GM12878 (cell line): ENCODE measurements at regions not wholly inside any gene's neighbourhood (a gene's known extent, or its start where the extent isn't known, plus 50 kb on each side); places are given as distances from the start of the nearest gene placed in this dataset.

Experiments used
- ATAC-seq: fragments of 200-7000 bp; cut with Tn5 transposase; 3 replicates; pipeline ENCODE4 v1.9.1; 2020; ENCODE audit warnings: mild to moderate bottlenecking, moderate library complexity
- BruUV-seq: library from RNA; stranded (reverse); fragments of 400-500 nt; replicated peaks from 2 replicates; lab custom pipeline; 2021; lab: Mats Ljungman, UMichigan
- CTCF ChIA-PET: fragments of 300-600 bp; sonication (Branson Sonifier 250); formaldehyde crosslinking; extraction: SDS; loops from one replicate; lab custom pipeline; 2021; ENCODE audit warnings: inconsistent platforms; lab: Yijun Ruan, JAX
- POLR2A ChIA-PET: fragments of 350-600 bp; formaldehyde crosslinking; extraction: SDS; loops from one replicate; lab custom pipeline; 2021; ENCODE audit warnings: inconsistent platforms; lab: Charles Lee
- RAD21 ChIA-PET: fragments of 300-600 bp; sonication (Branson Sonifier 250); formaldehyde crosslinking; loops from one replicate; lab custom pipeline; 2023; ENCODE audit warnings: antibody characterized with exemption; ENCODE audit not compliant: unreplicated experiment; lab: Charles Lee
- SMC1A ChIA-PET: fragments of 300-600 bp; sonication (Branson Sonifier 250); formaldehyde crosslinking; loops from one replicate; lab custom pipeline; 2023; ENCODE audit not compliant: unreplicated experiment, uncharacterized antibody; lab: Charles Lee
- DNase-seq: peaks from one replicate; pipeline ENCODE4 v3.0.0-alpha.2; 2011; ENCODE audit warnings: low read depth, low spot score
- FAIRE-seq: peaks from 3 replicates; lab custom pipeline; 2011; peaks lifted over from hg19 to GRCh38; lab: Jason Lieb, UNC
- H2AFZ ChIP-seq: 2 replicates; pipeline ENCODE4 v1.6.0; 2011; ENCODE audit warnings: low read depth, low read length, control low read depth; ENCODE audit not compliant: control insufficient read depth
- H3K27ac ChIP-seq: 2 replicates; pipeline ENCODE4 v1.5.1; 2011; ENCODE audit warnings: control low read depth; ENCODE audit not compliant: control insufficient read depth, insufficient read depth
- H3K27me3 ChIP-seq, 2 experiments: replicated peaks in 1 of 2; 2 replicates each; pipeline versions ENCODE4 v1.6.0 to v1.6.1; 2011; ENCODE audit warnings: low read length in 1 of 2; ENCODE audit not compliant: control insufficient read depth in 2 of 2, insufficient read depth in 2 of 2
- H3K36me3 ChIP-seq, 2 experiments: 2 replicates each; pipeline ENCODE4 v1.5.1; 2011; ENCODE audit warnings: low read length in 1 of 2; ENCODE audit not compliant: control insufficient read depth in 2 of 2, insufficient read depth in 2 of 2
- H3K4me1 ChIP-seq: 2 replicates; pipeline ENCODE4 v1.6.1; 2011; ENCODE audit warnings: mild to moderate bottlenecking, low read length, moderate library complexity, mixed read lengths; ENCODE audit not compliant: control insufficient read depth, insufficient read depth
- H3K4me2 ChIP-seq: 2 replicates; pipeline ENCODE4 v1.6.0; 2011; ENCODE audit warnings: control low read depth; ENCODE audit not compliant: control insufficient read depth, insufficient read depth
- H3K4me3 ChIP-seq: fragments of 200-600 bp; sonication (generic); 2 replicates; pipeline ENCODE4 v1.5.1; 2016
- H3K79me2 ChIP-seq: 2 replicates; pipeline ENCODE4 v1.6.0; 2011; ENCODE audit warnings: low read length; ENCODE audit not compliant: control insufficient read depth, insufficient read depth
- H3K9ac ChIP-seq: 2 replicates; pipeline ENCODE4 v1.8.0; 2011; ENCODE audit warnings: low read length, control low read depth, mixed read lengths; ENCODE audit not compliant: control insufficient read depth, insufficient read depth
- H3K9me3 ChIP-seq: replicated peaks from 3 replicates; pipeline ENCODE4 v1.5.1; 2011; ENCODE audit warnings: mild to moderate bottlenecking, low read length; ENCODE audit not compliant: control insufficient read depth, insufficient read depth
- H4K20me1 ChIP-seq: 2 replicates; pipeline ENCODE4 v1.6.0; 2011; ENCODE audit not compliant: control insufficient read depth, insufficient read depth
- BACH1 ChIP-seq: fragments of 450-650 bp; IDR thresholded peaks from 2 replicates; pipeline ENCODE4 v1.6.1; 2017; ENCODE audit warnings: mild to moderate bottlenecking, borderline replicate concordance
- BCL11A ChIP-seq: IDR thresholded peaks from 2 replicates; pipeline ENCODE4 v1.6.1; 2011; ENCODE audit warnings: low read depth, low read length
- CHD4 ChIP-seq: fragments of 200-600 bp; sonication (generic); IDR thresholded peaks from 2 replicates; pipeline ENCODE4 v1.6.1; 2016; ENCODE audit warnings: mild to moderate bottlenecking
- HDAC2 ChIP-seq: fragments of 200-600 bp; sonication (generic); IDR thresholded peaks from 2 replicates; pipeline ENCODE4 v1.6.1; 2017
- HDAC6 ChIP-seq: fragments of 200-600 bp; sonication (generic); IDR thresholded peaks from one replicate; pipeline ENCODE4 v1.8.0; 2017; ENCODE audit warnings: antibody characterized with exemption; ENCODE audit not compliant: unreplicated experiment
- LARP7 ChIP-seq: fragments of 450-650 bp; IDR thresholded peaks from 2 replicates; pipeline ENCODE4 v1.6.1; 2017; ENCODE audit warnings: mild to moderate bottlenecking
- NFIC ChIP-seq: IDR thresholded peaks from 2 replicates; pipeline ENCODE4 v1.6.1; 2012; ENCODE audit warnings: low read depth, mild to moderate bottlenecking, inconsistent platforms, low read length, moderate library complexity
- NFXL1 ChIP-seq: fragments of 450-650 bp; IDR thresholded peaks from 2 replicates; pipeline ENCODE4 v1.6.1; 2017; ENCODE audit warnings: antibody characterized with exemption, mild to moderate bottlenecking, borderline replicate concordance
- NR2F1 ChIP-seq: fragments of 450-650 bp; conservative IDR thresholded peaks from 2 replicates; pipeline ENCODE4 v1.6.1; 2017; ENCODE audit warnings: mild to moderate bottlenecking
- RELB ChIP-seq: fragments of 450-650 bp; IDR thresholded peaks from 2 replicates; pipeline ENCODE4 v1.6.1; 2017; ENCODE audit warnings: low read depth, mild to moderate bottlenecking, moderate library complexity
- SREBF1 ChIP-seq: IDR thresholded peaks from 2 replicates; pipeline ENCODE4 v1.6.1; 2012; ENCODE audit warnings: mild to moderate bottlenecking, low read length
- TCF12 ChIP-seq: IDR thresholded peaks from 2 replicates; pipeline ENCODE4 v1.6.1; 2011; ENCODE audit warnings: low read depth, mild to moderate bottlenecking, low read length
- WRNIP1 ChIP-seq: IDR thresholded peaks from 2 replicates; pipeline ENCODE4 v1.6.1; 2011; ENCODE audit warnings: low read depth, low read length, improper control_type of control experiment, borderline replicate concordance
- YY1 ChIP-seq: IDR thresholded peaks from 2 replicates; pipeline ENCODE4 v1.6.1; 2011; ENCODE audit warnings: low read depth, mild to moderate bottlenecking, low read length
- ZBED1 ChIP-seq: IDR thresholded peaks from 2 replicates; pipeline ENCODE4 v1.6.1; 2016; ENCODE audit warnings: borderline replicate concordance
- ZZZ3 ChIP-seq: IDR thresholded peaks from 2 replicates; pipeline ENCODE4 v1.6.1; 2011; ENCODE audit warnings: low read depth; ENCODE audit not compliant: control insufficient read depth, insufficient read length
- WGBS: methylation state at CpG from one replicate; pipeline ENCODE4 v1.1.6; 2016; ENCODE audit warnings: low lambda C conversion rate; ENCODE audit not compliant: insufficient replicate concordance, insufficient coverage; ENCODE audit errors: missing lambda C conversion rate; 5-methylcytosine and 5-hydroxymethylcytosine counted together
- in situ Hi-C: fragments of 300-500 bp; cut with MboI; formaldehyde crosslinking; loops from 9 replicates; pipeline ENCODE4 v1.14.3; 2018; ENCODE audit warnings: mixed read lengths
- intact Hi-C: fragments of 100-400 bp; cut with micrococcal nuclease; formaldehyde crosslinking; loops from one replicate; pipeline ENCODE4 v1.14.2; 2022; ENCODE audit not compliant: unreplicated experiment

GRCh38 chr3:106029954-106030626 is 161.3 kb upstream of the CBLB start:
- POLR2A ChIA-PET = no interaction called here
- CTCF ChIA-PET = no interaction called here
- Histone ChIP-seq H3K4me1 (no peaks in the 10 kb centered on the region), H3K79me2 (no peaks in the 10 kb centered on the region), H3K4me3 (no peak overlapping the region), H3K27ac (no peak overlapping the region), H3K4me2 (no peak overlapping the region), H2AFZ (no peak overlapping the region), H3K9ac (no peak overlapping the region), H3K36me3 (no peaks in the 10 kb centered on the region), H3K27me3 (no peaks in the 10 kb centered on the region), H3K9me3 (no peaks in the 10 kb centered on the region), H4K20me1 (no peaks in the 10 kb centered on the region)
- no TSS peak for BruUV-seq
- SMC1A ChIA-PET = interaction anchor here (1.3 kb wide), 1 partner anchor 566 kb away, joined by 3 read pairs; no protein-coding TSS in a partner anchor
- 73% methylated on average over 4 of the region's 4 CpGs for WGBS
- RAD21 ChIA-PET = no interaction called here
- TF ChIP-seq NFIC (no peak), RELB (no peak), HDAC6 (no peak), ZZZ3 (no peak), LARP7 (no peak), NR2F1 (no peak), CHD4 (no peak), BACH1 (no peak), HDAC2 (no peak), TCF12 (no peak), ZBED1 (no peak), WRNIP1 (no peak), NFXL1 (no peak), SREBF1 (no peak), BCL11A (no peak), YY1 (no peak)
- in situ Hi-C loops (no loop called here), intact Hi-C loops (no loop called here)
- DNase-seq = no peak
- no peak for FAIRE-seq
- no peak for ATAC-seq
